Amniotic stem cell (primary cell): ENCODE measurements at regions not wholly inside any gene's neighbourhood (a gene's known extent, or its start where the extent isn't known, plus 50 kb on each side); places are given as distances from the start of the nearest gene placed in this dataset.
"Not testable (repeated sequence)": the region's sequence is repeated elsewhere in the genome, so short reads cannot be mapped to it uniquely, and the experiment has no call there.

Experiments
- DNase-seq: peaks from one replicate; lab custom pipeline; 2025; lab: John Stamatoyannopoulos, UW

DNA sequence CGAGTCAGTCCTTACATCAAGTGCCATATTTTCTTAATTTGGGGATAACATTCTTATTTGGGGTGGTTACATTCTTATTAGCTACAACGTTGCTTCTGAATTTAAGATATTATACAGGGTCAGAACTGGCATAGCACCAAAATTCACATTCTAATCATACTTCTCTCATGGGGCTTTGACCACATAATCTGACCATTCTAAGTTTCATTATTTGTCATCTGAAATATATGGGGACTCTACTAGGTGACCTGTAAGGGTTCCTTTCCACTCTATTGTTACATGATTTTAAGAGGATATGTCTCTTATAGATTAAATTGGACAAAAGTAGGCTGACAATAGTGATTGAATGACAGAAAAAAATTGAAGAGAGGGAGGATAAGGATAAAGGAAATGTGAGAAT, 536.5 kb downstream of the KCTD12 start:
- no peak for DNase-seq

DNA sequence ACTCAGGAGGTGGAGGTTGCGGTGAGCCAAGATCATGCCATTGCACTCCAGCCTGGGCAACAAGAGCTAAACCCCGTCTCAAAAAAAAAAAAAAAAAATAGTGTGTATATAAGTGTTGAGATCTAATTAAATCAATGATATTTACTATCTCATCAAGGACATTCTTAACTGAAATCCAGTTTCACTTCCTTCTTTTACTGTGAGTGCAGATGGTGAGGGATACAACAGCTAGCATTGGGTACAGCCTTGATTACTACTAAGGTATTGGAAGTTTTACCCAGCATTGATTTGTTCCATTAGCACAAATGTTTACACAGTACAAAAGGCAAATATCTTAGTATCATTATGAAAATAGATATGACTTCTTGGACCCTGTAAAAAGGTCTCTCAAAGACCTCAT, 546.6 kb downstream of the KCTD12 start:
- no peak for DNase-seq

DNA sequence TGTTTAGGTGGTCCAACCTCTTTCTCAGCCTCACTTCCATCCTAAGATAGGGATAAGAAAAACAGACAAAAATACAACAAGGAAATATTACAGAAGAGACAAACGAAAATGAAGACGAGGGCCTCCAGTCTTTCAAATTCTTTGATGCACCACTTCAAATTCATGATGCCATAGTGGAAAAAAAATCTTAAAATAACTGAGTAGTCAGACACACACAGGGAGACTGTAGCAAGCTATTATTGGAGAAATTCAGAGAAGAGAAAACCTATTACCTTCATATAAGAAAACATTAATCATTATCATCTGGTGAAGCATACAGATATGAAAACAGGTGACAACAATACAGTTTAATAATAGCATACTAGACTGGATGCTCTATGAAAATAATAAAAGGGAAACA, 548.2 kb downstream of the KCTD12 start:
- DNase-seq, result no peak

DNA sequence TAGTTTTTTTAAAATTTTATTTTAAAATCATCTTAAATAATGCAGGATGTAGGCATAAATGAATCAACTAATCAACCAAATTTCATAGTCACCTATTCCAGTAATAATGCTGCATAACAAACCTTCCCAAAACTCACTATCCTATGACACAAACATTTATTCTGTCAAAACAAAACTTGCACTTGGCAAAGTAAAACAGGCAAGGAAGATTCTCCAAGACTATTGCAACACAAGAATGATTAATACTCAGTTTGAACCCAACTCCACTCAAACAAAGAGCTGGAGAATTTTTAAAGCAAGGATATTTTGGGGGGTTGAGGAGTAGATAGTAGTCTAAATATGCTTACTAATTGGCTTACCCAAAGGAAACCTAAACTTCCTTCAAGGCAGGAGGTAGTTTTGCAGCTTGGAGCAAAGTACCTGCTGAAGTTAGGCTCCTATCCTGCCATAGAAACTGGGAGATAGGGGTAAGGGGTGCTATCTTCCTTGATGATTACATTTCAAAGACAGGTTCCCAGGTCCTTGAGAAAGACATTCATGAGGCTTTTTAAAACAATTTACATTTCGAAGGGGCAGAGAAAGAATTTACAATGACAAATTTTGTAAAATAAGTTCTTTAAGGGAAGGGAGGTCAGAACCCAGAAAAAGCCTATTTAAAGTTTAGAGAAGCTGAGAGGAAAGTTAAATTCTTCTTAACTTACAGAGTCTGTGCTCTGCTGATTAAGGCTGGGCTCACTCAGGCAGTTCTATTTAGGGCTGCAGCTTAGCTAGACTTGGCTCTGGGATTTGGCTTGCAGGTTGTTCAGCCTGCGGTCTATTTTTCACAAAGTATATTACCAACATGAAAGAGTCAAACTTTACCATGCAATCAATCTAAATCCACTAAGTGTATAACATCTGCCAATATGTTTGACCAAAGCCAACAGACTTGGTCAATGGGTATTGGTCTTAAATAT, 549.0 kb downstream of the KCTD12 start:
- DNase-seq, result no peak

DNA sequence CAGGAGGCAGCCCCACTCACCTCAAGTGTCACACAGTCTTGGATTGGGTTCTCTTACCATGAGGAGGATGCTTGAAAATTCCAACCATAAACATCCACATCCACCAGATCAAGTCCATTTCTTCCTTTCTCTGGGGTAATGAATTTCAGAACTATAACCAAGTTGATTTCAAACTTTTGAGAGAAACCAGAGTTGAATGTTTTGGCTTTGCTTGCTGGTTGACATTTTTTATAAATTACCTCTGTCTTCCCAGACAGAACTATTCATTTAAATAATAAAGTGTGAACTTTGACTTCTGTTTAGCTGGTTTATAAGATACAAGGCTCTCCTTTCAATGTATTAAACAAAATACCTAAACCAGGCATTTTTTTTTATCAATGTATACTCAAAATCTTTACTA, 550.7 kb downstream of the KCTD12 start:
- DNase-seq, result no peak

DNA sequence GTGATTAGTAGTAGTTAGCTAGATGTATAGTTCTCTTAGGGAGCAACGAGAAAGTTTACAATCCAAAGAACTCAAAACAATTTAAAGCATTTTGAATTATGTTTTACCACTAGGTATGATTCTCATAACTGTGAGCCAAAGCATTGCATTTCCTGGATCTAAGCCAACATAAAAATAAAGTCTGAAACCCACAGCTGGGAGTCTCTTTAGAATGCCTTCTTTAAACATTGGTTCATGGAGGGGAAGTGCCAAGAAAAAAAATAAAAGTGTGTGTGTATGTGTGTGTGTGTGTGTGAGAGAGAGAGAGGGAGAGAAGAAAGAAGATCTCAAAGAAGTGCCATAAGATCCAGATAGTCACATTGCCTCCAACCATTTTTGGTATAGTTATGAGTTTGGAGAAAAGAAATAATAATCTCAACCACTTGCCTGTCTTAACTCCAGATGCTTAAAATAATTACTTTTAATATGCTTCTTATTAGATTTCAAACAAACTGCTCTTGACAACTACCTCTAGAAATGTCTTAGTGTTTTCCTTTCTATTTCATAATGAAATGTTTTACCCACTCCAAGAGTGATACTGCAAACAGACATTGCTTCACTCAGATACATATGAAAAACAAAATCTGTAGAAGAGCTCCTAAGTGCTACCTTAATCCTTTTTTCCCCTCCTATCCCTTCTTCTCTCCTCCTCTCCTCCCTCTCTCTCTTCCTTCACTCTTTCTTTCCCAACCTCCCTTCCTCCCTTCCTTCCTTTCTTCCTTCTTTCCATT, 554.1 kb downstream of the KCTD12 start:
- peak; percentile 29 for DNase-seq

DNA sequence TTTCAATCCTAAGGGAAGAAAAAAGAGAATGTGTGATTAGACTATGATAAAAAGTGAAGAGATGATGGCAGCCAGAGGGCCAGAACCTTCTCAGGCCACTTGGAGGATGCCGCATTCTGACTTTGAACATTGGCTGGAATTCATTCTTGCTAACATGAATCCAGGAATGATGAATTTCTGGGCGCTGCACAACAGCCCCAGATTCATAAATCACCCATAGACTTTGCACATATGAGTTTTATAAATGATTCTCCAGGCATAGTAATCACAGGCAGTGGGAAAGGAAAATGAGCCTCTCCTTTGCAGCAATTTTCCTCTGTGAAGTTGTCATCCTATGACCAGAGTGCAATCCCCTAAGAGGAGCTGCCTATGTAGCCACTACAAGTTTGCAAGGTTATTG, 555.4 kb downstream of the KCTD12 start:
- DNase-seq, result no peak

DNA sequence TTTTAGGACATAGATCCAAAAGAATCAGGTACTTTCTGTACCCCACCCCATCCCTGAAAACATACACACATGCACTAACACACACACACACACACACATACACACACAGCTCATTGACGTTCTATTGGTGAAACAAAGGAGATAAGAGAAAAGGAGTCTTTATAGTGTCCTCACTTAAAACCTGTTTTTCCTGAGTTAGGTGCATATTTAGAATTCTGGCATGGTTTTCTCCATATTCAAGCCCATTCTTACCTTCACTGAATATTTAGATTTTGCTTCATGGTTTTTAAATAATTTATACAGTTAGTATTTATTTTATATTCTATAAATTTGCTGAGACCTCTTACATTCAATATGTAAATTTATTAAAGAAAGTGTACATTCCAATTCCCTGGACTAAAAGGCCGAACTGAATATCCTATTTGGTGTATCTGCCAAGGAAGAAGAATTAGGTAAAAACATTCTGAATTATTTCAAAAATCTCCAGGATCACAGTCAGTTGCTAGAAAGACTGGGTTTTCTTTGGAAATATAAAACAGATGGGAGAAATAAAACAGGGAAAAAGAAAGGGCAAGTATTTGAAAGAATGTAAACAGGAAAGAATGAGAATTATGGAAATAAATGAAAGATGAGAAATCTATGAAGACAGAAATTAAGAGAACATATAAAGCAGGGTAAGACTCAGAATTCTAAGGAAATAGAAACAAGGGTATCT, 556.2 kb downstream of the KCTD12 start:
- no peak for DNase-seq

DNA sequence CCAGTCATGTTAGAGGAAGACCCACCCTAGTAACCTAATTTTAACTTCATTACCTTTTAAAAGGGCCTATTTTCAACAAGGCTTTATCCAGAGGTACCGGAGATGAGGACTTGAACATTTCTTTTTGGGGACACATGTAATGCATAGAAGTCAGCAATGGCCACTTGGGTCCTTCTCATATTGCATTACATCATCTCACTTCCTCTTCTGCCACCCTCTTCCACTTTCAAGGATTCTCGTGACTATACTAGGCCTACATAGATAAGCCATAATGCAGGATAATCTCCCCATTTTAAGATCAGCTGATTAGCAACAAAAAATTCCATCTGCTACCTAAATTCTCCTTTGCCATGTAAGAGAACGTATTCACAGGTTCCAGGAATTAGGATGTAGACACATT, 557.2 kb downstream of the KCTD12 start:
- DNase-seq, result no peak

DNA sequence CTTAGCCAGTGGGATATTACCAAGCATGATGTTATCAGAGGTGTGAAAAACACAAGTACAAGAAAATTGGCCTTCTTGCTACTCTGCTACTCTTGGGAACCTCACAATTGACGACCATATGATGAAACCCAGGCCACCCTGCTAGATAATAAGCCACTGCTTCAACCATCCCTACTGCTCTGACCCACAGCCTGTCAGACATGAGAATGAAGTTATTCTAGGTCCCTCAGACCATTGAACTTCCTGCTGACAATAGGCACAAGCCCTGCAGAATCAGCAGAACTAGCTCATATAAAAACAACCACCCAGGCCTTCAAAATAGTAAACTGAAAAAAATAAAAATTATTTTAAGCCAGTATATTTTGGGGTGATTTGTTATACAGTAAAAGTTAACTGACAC, 559.9 kb downstream of the KCTD12 start:
- no peak for DNase-seq

DNA sequence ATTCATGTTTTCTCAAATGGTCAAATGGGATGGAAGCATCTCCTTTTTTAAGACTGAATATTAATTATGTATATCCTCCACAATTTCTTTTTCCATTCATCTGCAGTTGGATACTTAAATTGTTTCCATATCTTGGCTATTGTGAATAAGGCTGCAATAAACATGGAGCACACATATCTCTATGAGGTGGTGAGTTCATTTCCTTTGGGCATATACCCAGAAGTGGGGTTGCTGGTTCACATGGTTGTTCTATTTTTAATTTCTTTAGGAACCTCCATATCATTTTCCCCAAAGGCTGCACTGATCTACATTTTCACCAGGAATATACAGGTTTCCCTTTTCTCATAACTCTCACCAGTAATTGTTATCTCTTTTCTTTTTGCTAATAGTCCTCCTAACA, 566.3 kb downstream of the KCTD12 start:
- DNase-seq, result no peak

DNA sequence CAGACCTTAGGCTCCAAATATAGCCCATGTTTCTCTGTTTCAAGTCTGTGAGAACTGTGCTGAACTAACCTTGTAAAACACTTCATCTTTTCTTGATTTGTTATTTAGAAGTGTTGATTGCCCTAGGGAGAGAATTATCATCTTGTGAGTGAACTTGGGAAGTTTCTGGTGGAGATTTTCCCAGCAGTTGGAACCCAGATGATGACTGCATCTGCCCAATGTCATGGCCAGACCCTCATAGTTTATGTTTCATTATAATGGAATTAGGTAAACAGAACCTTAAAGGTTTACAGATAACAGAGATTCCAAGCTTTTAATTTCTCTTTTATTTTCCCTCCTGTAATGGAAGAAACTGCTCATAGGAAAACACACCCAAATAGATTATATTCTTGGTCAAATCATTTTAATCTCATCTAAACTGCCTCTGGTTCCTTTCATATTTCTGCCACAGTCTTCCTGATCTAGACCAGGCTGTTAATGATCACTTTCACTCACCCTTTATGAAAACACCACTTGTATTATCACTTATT, 569.1 kb downstream of the KCTD12 start:
- DNase-seq, result no peak

DNA sequence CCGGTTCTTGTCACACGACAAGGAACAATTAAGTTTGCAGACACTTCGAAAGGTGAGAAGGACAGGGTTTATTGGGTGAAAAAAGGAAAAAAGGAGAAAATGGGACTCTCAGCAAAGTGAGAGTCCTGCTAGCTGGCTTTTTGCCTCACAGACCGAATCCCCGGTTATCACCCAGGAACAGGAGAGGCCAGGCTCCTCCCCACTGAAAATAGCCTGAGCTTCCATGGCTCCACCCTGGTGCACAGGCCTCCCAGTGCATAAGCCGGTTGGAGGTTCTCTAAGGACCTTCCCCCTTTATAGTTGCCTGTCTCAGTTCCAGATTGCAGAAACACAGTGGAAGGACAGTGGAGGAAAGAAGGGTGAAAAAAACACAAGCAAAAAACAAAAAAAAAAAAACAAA, 571.7 kb downstream of the KCTD12 start:
- no peak for DNase-seq

DNA sequence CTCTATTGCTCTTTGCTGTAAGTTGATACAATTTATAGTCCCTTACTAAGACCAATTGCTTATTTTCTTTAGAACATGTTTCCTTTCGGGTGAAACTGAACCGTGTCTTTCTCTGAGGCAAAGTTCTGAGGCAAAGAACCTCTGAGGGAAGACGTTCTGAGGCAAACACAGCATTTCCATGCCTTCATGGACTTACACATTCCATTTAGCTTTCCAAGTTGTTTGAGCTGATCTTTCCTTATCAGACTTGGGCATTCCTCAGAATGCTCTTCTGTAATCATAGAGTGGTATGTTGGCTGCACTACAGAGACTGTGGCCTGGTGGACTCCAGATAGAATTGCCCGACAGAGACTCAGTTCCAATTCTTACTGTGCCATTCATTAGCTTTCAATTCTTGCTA, 579.1 kb downstream of the KCTD12 start:
- DNase-seq, result peak; percentile 59

DNA sequence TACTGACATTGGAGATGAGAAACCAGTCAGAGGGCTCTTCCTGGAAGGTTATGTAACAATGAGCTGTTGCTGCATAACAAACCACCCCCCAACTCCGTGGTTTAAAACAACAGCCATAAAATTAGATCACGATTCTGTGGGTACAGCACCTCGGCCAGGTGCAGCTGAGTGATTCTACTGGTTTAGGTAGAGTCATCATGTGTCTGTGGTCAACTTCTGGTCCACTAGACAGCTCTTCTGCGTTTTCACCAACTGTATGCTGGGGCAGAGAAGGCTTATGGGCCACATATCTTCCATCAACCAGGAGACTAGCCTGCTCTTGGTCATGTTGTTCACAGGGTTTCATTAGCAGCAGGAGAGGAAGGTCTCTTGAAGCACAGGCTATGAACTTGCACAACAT, 585.5 kb downstream of the KCTD12 start:
- no peak for DNase-seq

DNA sequence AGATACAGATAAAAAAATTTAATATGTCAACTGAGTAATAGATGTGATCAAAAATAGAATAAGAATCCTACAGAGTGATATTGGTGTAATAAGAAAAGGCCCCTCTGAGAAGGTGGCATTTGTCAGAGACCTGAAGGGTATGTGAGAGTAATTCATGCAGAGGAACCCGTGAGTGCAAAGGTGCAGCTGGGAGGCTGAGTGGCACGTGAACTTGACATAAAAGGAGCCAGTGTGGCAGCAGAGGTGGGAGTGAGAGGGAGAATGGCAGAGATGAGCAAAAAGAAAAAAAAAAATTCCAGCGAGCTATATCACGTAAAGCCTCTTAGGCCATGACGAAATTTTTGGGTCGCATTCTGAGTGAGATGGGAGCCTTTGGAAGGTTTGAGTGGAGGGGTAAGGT, 588.9 kb downstream of the KCTD12 start:
- DNase-seq, result no peak

DNA sequence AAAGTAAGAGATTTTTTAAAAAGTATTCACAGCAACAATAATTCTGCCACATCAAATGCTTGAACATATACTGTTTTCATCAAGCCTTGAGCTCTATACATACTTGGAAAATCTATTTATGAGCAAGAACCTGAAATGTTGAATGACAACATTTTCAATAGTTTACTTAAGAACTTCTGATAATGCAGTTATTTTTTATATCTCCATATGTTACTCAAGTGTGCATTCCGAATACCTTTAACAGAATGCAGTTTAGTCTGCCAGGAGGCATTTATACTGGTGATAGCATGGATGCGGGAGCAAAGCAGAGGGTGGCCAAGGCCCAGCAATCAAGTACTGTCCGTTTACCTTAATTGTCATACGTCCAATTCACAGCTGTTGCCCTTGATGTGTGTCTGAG, 589.5 kb downstream of the KCTD12 start:
- DNase-seq, result no peak

DNA sequence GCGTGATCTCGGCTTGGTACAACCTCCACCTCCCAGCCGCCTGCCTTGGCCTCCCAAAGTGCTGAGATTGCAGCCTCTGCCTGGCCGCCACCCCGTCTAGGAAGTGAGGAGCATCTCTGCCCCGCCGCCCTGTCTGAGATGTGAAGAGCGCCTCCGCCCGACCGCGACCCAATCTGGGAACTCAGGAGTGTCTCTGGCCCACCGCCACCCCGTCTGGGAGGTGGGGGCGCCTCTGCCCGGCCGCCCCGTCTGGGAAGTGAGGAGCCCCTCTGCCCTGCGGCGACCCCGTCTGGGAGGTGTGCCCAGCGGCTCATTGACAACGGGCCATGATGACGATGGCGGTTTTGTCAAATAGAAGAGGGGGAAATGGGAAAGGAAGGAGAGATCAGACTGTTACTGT, 591.2 kb downstream of the KCTD12 start:
- DNase-seq, result not testable (repeated sequence)

DNA sequence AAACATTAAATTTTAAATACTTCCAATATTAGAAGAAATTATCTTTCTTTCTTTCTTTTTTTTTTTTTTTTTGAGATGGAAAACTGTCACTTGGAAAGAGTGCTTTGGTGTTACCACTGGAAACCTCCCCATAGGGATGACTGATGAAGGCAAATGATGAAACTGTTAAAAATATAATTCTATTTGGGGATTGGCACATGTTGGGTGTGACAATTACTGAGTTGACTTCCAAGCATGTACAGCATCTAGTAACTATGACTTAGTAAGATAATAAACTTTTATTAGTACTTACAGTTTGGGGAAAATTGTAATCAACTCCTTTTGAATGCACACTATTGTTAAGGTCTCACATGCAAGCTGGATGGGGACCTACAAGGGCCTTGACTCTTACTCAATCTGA, 592.5 kb downstream of the KCTD12 start:
- DNase-seq, result no peak

DNA sequence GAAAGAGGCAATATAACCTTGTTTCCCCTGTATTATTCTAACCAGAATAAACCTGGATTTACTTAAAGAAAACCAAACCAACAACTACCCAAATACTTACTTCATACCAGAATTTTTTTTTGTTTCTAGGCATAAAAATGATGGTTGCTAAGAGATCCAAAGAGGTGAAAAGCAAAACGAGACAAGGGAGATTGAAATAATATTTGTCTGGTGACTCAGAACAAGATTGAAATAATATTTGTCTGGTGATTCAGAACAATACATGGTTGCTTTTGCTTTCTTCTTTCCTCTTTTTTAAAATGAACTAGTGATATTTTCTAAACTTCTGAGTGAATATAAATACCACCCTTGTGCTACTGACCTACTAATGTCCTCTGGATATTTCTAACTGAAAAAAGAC, 592.9 kb downstream of the KCTD12 start:
- peak; percentile 3 for DNase-seq

DNA sequence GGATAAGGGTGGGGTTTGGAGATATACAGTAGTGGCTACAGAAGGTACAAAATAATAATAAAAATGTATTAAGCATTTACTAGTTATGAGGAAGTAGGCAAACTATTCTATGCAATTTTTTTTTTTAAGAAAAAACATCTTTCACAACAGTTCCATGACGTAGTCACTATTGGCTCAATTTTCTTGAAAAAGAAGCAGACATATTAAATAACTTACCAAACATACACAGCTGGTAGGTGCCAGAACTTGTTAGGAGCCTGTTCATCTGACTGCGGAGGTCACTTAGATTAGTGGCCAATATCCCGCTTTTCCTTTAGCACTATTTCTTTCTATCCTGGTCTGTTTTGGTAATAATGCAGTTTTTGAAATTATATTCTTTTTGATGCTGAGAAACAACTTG, 593.5 kb downstream of the KCTD12 start:
- no peak for DNase-seq

DNA sequence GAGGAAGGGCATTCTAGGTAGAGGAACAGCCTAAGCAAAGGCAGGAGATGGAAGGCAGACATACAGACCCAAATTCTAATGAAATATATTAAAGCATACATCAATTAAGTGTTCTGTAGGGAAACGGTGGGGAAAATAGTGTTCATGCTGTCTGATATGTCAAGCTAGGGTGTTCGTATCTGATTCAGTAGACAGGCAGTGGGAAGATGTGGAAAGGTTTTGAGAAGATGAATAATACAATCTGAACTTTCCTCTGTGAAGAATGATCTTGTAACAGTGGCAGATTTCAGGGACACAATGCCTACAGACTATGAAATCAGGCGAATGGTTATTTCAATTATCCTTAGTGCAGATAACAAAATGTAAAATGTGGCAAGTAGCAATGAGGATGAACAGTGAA, 594.2 kb downstream of the KCTD12 start:
- DNase-seq, result no peak
